ENCODE measurements at regions not wholly inside any gene's neighbourhood (a gene's known extent, or its start where the extent isn't known, plus 50 kb on each side); places are given as distances from the start of the nearest gene placed in this dataset.

GRCh38 chr1:14338509-14338908 lies 260.0 kb upstream of the KAZN start:
- no peak for DNase-seq (ENCODE audit: low read depth)

GRCh38 chr1:14339288-14339687 lies 259.2 kb upstream of the KAZN start:
- H3K4me3 ChIP-seq (ENCODE audit: low read length) = no peak overlapping the region
- TF ChIP-seq CTCF (IDR thresholded peaks at IDR 0.05; ENCODE audit: insufficient read depth, low read depth, low read length, missing control alignments) = no peak
- no peak for DNase-seq (ENCODE audit: low read depth)

More at GRCh38 chr1:14338509-14338908, 260.0 kb upstream of the KAZN start:
- no peak overlapping the region for H3K4me3 ChIP-seq (ENCODE audit: low read length)
- TF ChIP-seq CTCF (IDR thresholded peaks at IDR 0.05; ENCODE audit: insufficient read depth, low read depth, low read length, missing control alignments) = no peak

- no peak for DNase-seq (ENCODE audit: low read depth)
- no peak overlapping the region for H3K4me3 ChIP-seq (ENCODE audit: low read length)
- no peak for TF ChIP-seq CTCF (IDR thresholded peaks at IDR 0.05; ENCODE audit: insufficient read depth, low read depth, low read length, missing control alignments)
Measured at GRCh38 chr1:14340002-14340785, 258.3 kb upstream of the KAZN start.

GRCh38 chr1:14341147-14341546 lies 257.3 kb upstream of the KAZN start:
- no peak overlapping the region for H3K4me3 ChIP-seq (ENCODE audit: low read length)
- no peak for DNase-seq (ENCODE audit: low read depth)
- no peak for TF ChIP-seq CTCF (IDR thresholded peaks at IDR 0.05; ENCODE audit: insufficient read depth, low read depth, low read length, missing control alignments)

GRCh38 chr1:14345946-14346550 lies 252.4 kb upstream of the KAZN start:
- DNase-seq (ENCODE audit: low read depth) = no peak
- H3K4me3 ChIP-seq (ENCODE audit: low read length) = no peak overlapping the region
- no peak for TF ChIP-seq CTCF (IDR thresholded peaks at IDR 0.05; ENCODE audit: insufficient read depth, low read depth, low read length, missing control alignments)

GRCh38 chr1:14347186-14347585 lies 251.3 kb upstream of the KAZN start:
- no peak overlapping the region for H3K4me3 ChIP-seq (ENCODE audit: low read length)
- no peak for DNase-seq (ENCODE audit: low read depth)
- TF ChIP-seq CTCF (IDR thresholded peaks at IDR 0.05; ENCODE audit: insufficient read depth, low read depth, low read length, missing control alignments) = no peak

All from epithelial cell of esophagus (primary cell).